NB4 (cell line): ENCODE measurements at regions not wholly inside any gene's neighbourhood (a gene's known extent, or its start where the extent isn't known, plus 50 kb on each side); places are given as distances from the start of the nearest gene placed in this dataset.

Source experiments
- POLR2A ChIP-seq: IDR thresholded peaks from 2 replicates; pipeline ENCODE4 v1.6.1; 2011; ENCODE audit warnings: mild to moderate bottlenecking; ENCODE audit not compliant: insufficient read length; ENCODE audit errors: extremely low read depth
- TF ChIP-seq, protein P1 (sequence below): IDR thresholded peaks from one replicate; pipeline ENCODE4 v1.5.1; 2012; ENCODE audit warnings: low read depth, low read length
- TF ChIP-seq, protein P2 (sequence below): IDR thresholded peaks from 2 replicates; pipeline ENCODE4 v1.6.1; 2011; ENCODE audit warnings: low read depth, low read length

DNA sequence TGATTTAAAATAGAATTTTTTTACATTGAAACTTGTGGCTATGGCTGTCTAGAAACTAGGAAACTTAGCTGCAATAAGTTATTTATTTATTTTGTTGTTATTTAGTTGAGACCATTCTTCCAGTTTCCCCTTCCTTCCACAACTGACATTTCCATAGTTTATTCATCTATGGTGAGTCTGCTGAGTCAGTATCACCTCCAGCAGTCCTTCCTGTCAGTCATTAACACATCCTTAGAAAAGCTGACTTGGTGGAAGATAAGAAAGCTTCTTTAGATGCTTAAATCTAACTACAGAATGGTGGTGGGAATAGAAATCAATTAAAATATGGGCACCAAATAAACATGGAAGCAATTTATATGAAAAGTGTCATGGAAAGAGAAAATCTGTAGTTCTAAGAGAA lies 714.0 kb downstream of the RWDD3 start:
- TF ChIP-seq, protein P1, sequence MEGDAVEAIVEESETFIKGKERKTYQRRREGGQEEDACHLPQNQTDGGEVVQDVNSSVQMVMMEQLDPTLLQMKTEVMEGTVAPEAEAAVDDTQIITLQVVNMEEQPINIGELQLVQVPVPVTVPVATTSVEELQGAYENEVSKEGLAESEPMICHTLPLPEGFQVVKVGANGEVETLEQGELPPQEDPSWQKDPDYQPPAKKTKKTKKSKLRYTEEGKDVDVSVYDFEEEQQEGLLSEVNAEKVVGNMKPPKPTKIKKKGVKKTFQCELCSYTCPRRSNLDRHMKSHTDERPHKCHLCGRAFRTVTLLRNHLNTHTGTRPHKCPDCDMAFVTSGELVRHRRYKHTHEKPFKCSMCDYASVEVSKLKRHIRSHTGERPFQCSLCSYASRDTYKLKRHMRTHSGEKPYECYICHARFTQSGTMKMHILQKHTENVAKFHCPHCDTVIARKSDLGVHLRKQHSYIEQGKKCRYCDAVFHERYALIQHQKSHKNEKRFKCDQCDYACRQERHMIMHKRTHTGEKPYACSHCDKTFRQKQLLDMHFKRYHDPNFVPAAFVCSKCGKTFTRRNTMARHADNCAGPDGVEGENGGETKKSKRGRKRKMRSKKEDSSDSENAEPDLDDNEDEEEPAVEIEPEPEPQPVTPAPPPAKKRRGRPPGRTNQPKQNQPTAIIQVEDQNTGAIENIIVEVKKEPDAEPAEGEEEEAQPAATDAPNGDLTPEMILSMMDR: no peak
- no peak for TF ChIP-seq POLR2A
- TF ChIP-seq, protein P2, sequence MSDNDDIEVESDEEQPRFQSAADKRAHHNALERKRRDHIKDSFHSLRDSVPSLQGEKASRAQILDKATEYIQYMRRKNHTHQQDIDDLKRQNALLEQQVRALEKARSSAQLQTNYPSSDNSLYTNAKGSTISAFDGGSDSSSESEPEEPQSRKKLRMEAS: no peak
